ENCODE measurements at regions not wholly inside any gene's neighbourhood (a gene's known extent, or its start where the extent isn't known, plus 50 kb on each side); places are given as distances from the start of the nearest gene placed in this dataset.

DNA sequence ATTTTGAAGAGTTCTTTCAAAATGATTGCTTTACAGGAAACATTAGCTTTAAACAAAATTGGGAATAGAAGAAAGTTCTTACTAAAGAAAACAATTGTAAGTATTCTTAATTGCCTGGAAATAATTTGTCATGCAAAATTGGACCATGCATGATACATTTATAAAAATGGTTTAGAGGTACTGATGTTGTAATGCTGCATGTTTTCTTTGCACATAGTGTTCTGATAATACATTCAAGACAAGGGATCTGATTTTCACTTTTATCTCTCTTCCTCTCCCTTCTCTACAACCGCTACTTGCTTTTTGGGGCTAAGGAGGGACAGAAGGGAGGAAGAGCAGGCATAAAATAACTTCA, 211.6 kb upstream of the MPDZ start:
- no peak overlapping the region for H2BK5ac ChIP-seq (ENCODE audit: low read depth, low read length, poor library complexity)
- H2BK120ac ChIP-seq (ENCODE audit: insufficient read depth, low read length, poor library complexity) = no peak overlapping the region
- H3K27me3 ChIP-seq (ENCODE audit: insufficient read depth, low read length) = no peaks in the 10 kb centered on the region
- no peak overlapping the region for H3K27ac ChIP-seq (ENCODE audit: low read depth, low read length)
- H3K9ac ChIP-seq (ENCODE audit: low read length) = no peak overlapping the region
- no CpG with 5 or more reads among the region's 1 CpG for WGBS (ENCODE audit: extremely low coverage, insufficient coverage, insufficient read length)
- H2AFZ ChIP-seq (ENCODE audit: insufficient read depth, low read length, poor library complexity) = no peak overlapping the region
- H2AK5ac ChIP-seq (ENCODE audit: low read length) = no peak overlapping the region
- DNase-seq = no peak
- no peaks in the 10 kb centered on the region for H3K4me1 ChIP-seq (ENCODE audit: control insufficient read depth in 1 of 2, insufficient read depth in 2 of 2, low read length in 2 of 2)
- H4K8ac ChIP-seq (ENCODE audit: low read depth, low read length) = no peak overlapping the region
- no peak overlapping the region for H4K91ac ChIP-seq (ENCODE audit: low read depth, low read length)
- H3K36me3 ChIP-seq (ENCODE audit: control insufficient read depth in 1 of 2, insufficient read depth in 2 of 2, low read length in 2 of 2) = no peaks in the 10 kb centered on the region
- no peak overlapping the region for H3K14ac ChIP-seq (ENCODE audit: low read length)
- no peak overlapping the region for H3K4me2 ChIP-seq (ENCODE audit: low read length)
- no peaks in the 10 kb centered on the region for H3K79me1 ChIP-seq (ENCODE audit: low read length)
- no peaks in the 10 kb centered on the region for H3K79me2 ChIP-seq (ENCODE audit: control insufficient read depth, insufficient read depth, low read length, poor library complexity)
- no peak overlapping the region for H2BK12ac ChIP-seq (ENCODE audit: low read length)
- H3K18ac ChIP-seq (ENCODE audit: low read length) = no peak overlapping the region
- H4K12ac ChIP-seq (ENCODE audit: low read depth, low read length) = no peak overlapping the region
- H3K9me3 ChIP-seq (ENCODE audit: insufficient read depth, low read depth, low read length) = no peaks in the 10 kb centered on the region
- H3K4me3 ChIP-seq (ENCODE audit: low read depth, low read length) = no peak overlapping the region
- no peak overlapping the region for H3K23ac ChIP-seq (ENCODE audit: low read length)
- no peak overlapping the region for H3K4ac ChIP-seq (ENCODE audit: low read depth, low read length)

GRCh38 chr9:13487936-13488335, 208.4 kb upstream of the MPDZ start:
- Histone ChIP-seq H4K12ac (ENCODE audit: low read depth, low read length) (no peak overlapping the region), H3K9ac (ENCODE audit: low read length) (no peak overlapping the region), H3K9me3 (ENCODE audit: insufficient read depth, low read depth, low read length) (no peaks in the 10 kb centered on the region), H3K27me3 (ENCODE audit: insufficient read depth, low read length) (no peaks in the 10 kb centered on the region), H3K79me1 (ENCODE audit: low read length) (no peaks in the 10 kb centered on the region), H3K79me2 (ENCODE audit: control insufficient read depth, insufficient read depth, low read length, poor library complexity) (no peaks in the 10 kb centered on the region), H3K18ac (ENCODE audit: low read length) (no peak overlapping the region), H3K4me2 (ENCODE audit: low read length) (no peak overlapping the region), H3K4me3 (ENCODE audit: low read depth, low read length) (no peak overlapping the region), H4K91ac (ENCODE audit: low read depth, low read length) (no peak overlapping the region), H3K27ac (ENCODE audit: low read depth, low read length) (no peak overlapping the region), H3K4me1 (ENCODE audit: control insufficient read depth in 1 of 2, insufficient read depth in 2 of 2, low read length in 2 of 2) (no peaks in the 10 kb centered on the region), H4K8ac (ENCODE audit: low read depth, low read length) (no peak overlapping the region), H2AFZ (ENCODE audit: insufficient read depth, low read length, poor library complexity) (no peak overlapping the region), H3K23ac (ENCODE audit: low read length) (no peak overlapping the region), H2BK120ac (ENCODE audit: insufficient read depth, low read length, poor library complexity) (no peak overlapping the region), H3K4ac (ENCODE audit: low read depth, low read length) (no peak overlapping the region), H2AK5ac (ENCODE audit: low read length) (no peak overlapping the region), H2BK5ac (ENCODE audit: low read depth, low read length, poor library complexity) (no peak overlapping the region), H2BK12ac (ENCODE audit: low read length) (no peak overlapping the region), H3K14ac (ENCODE audit: low read length) (no peak overlapping the region), H3K36me3 (ENCODE audit: control insufficient read depth in 1 of 2, insufficient read depth in 2 of 2, low read length in 2 of 2) (no peaks in the 10 kb centered on the region)
- no CpG with 5 or more reads among the region's 6 CpGs for WGBS (ENCODE audit: extremely low coverage, insufficient coverage, insufficient read length)
- DNase-seq = peak in 1 of 2 donors; percentile 6

- Histone ChIP-seq H3K18ac (ENCODE audit: low read length) (no peak overlapping the region), H2AK5ac (ENCODE audit: low read length) (no peak overlapping the region), H3K4me2 (ENCODE audit: low read length) (no peak overlapping the region), H2BK12ac (ENCODE audit: low read length) (no peak overlapping the region), H3K14ac (ENCODE audit: low read length) (no peak overlapping the region), H4K91ac (ENCODE audit: low read depth, low read length) (no peak overlapping the region), H2AFZ (ENCODE audit: insufficient read depth, low read length, poor library complexity) (no peak overlapping the region), H3K36me3 (ENCODE audit: control insufficient read depth in 1 of 2, insufficient read depth in 2 of 2, low read length in 2 of 2) (no peaks in the 10 kb centered on the region), H4K8ac (ENCODE audit: low read depth, low read length) (no peak overlapping the region), H4K12ac (ENCODE audit: low read depth, low read length) (no peak overlapping the region), H3K9ac (ENCODE audit: low read length) (no peak overlapping the region), H3K9me3 (ENCODE audit: insufficient read depth, low read depth, low read length) (no peaks in the 10 kb centered on the region), H2BK5ac (ENCODE audit: low read depth, low read length, poor library complexity) (no peak overlapping the region), H3K4me3 (ENCODE audit: low read depth, low read length) (no peak overlapping the region), H3K27ac (ENCODE audit: low read depth, low read length) (no peak overlapping the region), H3K79me2 (ENCODE audit: control insufficient read depth, insufficient read depth, low read length, poor library complexity) (no peaks in the 10 kb centered on the region), H3K27me3 (ENCODE audit: insufficient read depth, low read length) (no peaks in the 10 kb centered on the region), H3K4me1 (ENCODE audit: control insufficient read depth in 1 of 2, insufficient read depth in 2 of 2, low read length in 2 of 2) (no peaks in the 10 kb centered on the region), H3K79me1 (ENCODE audit: low read length) (no peaks in the 10 kb centered on the region), H3K4ac (ENCODE audit: low read depth, low read length) (no peak overlapping the region), H2BK120ac (ENCODE audit: insufficient read depth, low read length, poor library complexity) (no peak overlapping the region), H3K23ac (ENCODE audit: low read length) (no peak overlapping the region)
- no CpG with 5 or more reads among the region's 2 CpGs for WGBS (ENCODE audit: extremely low coverage, insufficient coverage, insufficient read length)
- no peak for DNase-seq
Measured at GRCh38 chr9:13487498-13487897, 208.0 kb upstream of the MPDZ start.

DNA sequence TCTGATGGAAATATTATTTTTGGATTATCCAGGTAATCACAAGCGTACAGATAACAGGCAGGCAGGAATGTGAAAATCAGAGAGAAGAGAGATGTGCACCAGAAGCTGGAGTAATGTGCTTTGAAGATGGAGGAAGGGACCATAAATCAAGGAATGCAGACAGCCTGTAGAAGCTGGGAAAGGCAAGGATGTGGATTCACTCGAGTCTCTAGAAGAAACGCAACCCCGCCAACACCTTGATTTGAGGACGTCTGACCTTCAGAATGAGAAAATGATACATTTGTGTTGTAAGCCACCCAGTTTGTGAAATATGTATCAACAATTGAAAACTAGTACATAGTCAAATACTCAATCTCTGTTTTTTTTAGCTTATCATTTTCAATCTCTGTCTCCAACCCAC, 207.6 kb upstream of the MPDZ start:
- Histone ChIP-seq H2BK5ac (ENCODE audit: low read depth, low read length, poor library complexity) (no peak overlapping the region), H3K79me2 (ENCODE audit: control insufficient read depth, insufficient read depth, low read length, poor library complexity) (no peaks in the 10 kb centered on the region), H4K12ac (ENCODE audit: low read depth, low read length) (no peak overlapping the region), H3K27ac (ENCODE audit: low read depth, low read length) (no peak overlapping the region), H3K36me3 (ENCODE audit: control insufficient read depth in 1 of 2, insufficient read depth in 2 of 2, low read length in 2 of 2) (no peaks in the 10 kb centered on the region), H2BK12ac (ENCODE audit: low read length) (no peak overlapping the region), H3K4me3 (ENCODE audit: low read depth, low read length) (no peak overlapping the region), H2AK5ac (ENCODE audit: low read length) (no peak overlapping the region), H2AFZ (ENCODE audit: insufficient read depth, low read length, poor library complexity) (no peak overlapping the region), H3K79me1 (ENCODE audit: low read length) (no peaks in the 10 kb centered on the region), H3K4ac (ENCODE audit: low read depth, low read length) (no peak overlapping the region), H4K8ac (ENCODE audit: low read depth, low read length) (no peak overlapping the region), H3K9ac (ENCODE audit: low read length) (no peak overlapping the region), H3K14ac (ENCODE audit: low read length) (no peak overlapping the region), H3K23ac (ENCODE audit: low read length) (no peak overlapping the region), H3K4me2 (ENCODE audit: low read length) (no peak overlapping the region), H3K18ac (ENCODE audit: low read length) (no peak overlapping the region), H3K9me3 (ENCODE audit: insufficient read depth, low read depth, low read length) (no peaks in the 10 kb centered on the region), H3K27me3 (ENCODE audit: insufficient read depth, low read length) (no peaks in the 10 kb centered on the region), H2BK120ac (ENCODE audit: insufficient read depth, low read length, poor library complexity) (no peak overlapping the region), H4K91ac (ENCODE audit: low read depth, low read length) (no peak overlapping the region), H3K4me1 (ENCODE audit: control insufficient read depth in 1 of 2, insufficient read depth in 2 of 2, low read length in 2 of 2) (no peaks in the 10 kb centered on the region)
- no CpG with 5 or more reads among the region's 5 CpGs for WGBS (ENCODE audit: extremely low coverage, insufficient coverage, insufficient read length)
- no peak for DNase-seq
